ENCODE measurements at regions not wholly inside any gene's neighbourhood (a gene's known extent, or its start where the extent isn't known, plus 50 kb on each side); places are given as distances from the start of the nearest gene placed in this dataset.

DNA sequence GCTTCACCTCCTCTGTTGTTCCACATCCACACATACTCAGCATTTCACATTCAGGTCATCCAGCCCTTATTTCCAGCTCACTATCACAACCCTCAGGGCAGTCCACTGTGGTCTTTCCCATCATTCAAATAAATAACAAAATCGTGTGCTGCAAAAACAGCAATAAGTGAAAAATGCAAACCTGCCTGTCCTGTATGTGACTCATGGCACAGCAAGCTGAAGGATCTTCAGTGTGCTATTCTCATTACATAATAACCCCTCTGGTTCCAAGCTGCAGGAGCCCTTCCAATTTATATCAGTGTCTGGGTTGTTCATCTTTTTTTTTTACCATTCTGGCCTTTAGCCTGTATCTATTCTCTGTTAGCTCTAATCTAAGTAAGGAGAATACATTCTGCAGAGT lies 185.3 kb upstream of the UBE2E2 start:
- no peak for TF ChIP-seq POLR2AphosphoS5 (IDR thresholded peaks at IDR 0.05; ENCODE audit: low read depth, low read length)
- TF ChIP-seq, protein P1, sequence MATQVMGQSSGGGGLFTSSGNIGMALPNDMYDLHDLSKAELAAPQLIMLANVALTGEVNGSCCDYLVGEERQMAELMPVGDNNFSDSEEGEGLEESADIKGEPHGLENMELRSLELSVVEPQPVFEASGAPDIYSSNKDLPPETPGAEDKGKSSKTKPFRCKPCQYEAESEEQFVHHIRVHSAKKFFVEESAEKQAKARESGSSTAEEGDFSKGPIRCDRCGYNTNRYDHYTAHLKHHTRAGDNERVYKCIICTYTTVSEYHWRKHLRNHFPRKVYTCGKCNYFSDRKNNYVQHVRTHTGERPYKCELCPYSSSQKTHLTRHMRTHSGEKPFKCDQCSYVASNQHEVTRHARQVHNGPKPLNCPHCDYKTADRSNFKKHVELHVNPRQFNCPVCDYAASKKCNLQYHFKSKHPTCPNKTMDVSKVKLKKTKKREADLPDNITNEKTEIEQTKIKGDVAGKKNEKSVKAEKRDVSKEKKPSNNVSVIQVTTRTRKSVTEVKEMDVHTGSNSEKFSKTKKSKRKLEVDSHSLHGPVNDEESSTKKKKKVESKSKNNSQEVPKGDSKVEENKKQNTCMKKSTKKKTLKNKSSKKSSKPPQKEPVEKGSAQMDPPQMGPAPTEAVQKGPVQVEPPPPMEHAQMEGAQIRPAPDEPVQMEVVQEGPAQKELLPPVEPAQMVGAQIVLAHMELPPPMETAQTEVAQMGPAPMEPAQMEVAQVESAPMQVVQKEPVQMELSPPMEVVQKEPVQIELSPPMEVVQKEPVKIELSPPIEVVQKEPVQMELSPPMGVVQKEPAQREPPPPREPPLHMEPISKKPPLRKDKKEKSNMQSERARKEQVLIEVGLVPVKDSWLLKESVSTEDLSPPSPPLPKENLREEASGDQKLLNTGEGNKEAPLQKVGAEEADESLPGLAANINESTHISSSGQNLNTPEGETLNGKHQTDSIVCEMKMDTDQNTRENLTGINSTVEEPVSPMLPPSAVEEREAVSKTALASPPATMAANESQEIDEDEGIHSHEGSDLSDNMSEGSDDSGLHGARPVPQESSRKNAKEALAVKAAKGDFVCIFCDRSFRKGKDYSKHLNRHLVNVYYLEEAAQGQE (IDR thresholded peaks at IDR 0.05; ENCODE audit: insufficient read depth in 1 of 2, low read depth in 2 of 2, low read length in 2 of 2) = no peak
